ENCODE measurements at regions not wholly inside any gene's neighbourhood (a gene's known extent, or its start where the extent isn't known, plus 50 kb on each side); places are given as distances from the start of the nearest gene placed in this dataset.
"Not testable (repeated sequence)": the region's sequence is repeated elsewhere in the genome, so short reads cannot be mapped to it uniquely, and the experiment has no call there.

DNA sequence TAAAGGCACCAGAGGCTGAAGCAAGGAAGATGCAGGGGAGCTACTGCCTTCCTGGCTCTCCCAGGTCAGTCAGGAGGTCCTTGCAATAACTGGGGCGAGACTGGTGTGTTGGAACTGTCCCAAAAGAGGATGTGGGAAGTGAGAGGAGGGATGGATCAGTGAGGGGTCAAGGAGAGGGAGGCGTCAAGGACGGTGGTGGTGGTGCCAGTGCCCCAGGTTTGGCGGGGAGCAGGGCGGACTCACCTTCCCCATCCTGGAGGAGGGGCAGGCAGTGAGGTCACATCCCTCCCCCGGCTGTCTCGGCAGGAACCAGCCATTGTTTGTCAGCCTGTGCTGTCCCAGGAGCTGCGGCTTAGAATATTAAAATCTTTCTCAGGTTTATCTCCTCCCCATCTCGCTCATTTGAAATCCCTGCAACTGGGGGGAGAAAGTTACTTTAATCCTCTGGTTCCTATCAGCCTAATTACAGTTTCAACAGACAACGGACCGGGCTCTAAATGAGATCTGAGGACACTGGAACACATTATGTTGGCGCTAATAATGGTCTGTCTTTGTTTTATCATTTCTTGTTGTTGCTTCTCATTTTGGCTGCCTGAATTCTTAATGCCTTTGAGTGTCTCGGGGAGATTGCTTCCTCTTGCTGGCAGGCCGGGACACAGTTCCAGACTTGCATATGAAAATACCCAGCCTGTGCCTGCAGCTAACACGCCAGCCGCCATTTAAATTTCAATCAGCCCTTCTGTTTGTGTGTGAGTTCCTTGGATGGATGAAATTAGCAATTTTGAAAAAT lies 387.5 kb downstream of the RPS24 start:
- no peak for DNase-seq

DNA sequence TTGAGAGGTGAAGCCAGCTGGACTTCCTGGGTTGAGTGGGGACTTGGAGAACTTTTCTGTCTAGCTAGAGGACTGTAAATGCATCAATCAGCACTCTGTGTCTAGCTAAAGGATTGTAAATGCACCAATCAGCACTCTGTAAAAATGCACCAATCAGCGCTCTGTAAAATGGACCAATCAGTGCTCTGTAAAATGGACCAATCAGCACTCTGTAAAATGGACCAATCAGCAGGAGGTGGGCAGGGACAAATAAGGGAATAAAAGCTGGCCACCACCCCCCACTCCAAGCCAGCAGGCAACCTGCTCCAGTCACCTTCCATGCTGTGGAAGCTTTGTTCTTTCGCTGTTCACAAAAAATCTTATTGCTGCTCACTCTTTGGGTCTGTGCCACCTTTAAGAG lies 390.4 kb downstream of the RPS24 start:
- not testable (repeated sequence) for DNase-seq

DNA sequence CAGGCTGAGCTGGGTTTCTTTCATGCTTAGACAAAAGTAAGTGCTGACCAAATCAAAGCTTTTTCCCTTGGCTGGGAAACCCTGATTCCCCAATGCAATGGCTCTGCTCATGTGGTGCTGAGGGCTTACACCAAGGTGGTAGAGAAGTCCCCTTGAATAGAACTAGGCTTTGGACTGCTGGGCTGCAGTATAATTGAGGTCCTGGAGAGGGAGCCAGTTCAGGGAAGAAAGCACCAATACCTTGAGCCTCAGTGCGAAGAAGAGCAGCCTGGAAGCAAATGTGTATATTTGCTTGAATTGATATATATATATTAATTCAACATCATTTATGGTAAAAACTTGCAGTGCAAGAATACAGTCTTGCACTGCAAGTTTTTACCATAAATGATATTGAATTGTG lies 391.1 kb downstream of the RPS24 start:
- no peak for DNase-seq

DNA sequence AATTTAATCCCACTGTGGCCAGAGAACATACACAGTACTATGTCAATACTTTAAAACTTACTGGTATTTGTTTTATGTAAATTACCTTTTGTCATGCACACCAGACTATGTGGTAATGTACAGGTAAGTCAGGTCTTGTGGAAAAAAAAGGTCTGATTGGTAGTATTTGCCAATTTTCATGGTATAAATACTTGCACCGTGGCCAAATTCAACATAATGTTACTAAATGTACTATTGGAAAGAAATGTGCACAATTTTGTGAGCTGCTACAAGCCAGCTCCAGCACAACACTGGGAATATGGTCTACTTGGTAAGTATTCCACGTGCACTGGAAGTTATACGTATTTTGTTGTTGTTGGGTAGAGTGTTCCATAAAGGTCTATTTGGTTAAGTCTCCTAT lies 392.5 kb downstream of the RPS24 start:
- DNase-seq = no peak

DNA sequence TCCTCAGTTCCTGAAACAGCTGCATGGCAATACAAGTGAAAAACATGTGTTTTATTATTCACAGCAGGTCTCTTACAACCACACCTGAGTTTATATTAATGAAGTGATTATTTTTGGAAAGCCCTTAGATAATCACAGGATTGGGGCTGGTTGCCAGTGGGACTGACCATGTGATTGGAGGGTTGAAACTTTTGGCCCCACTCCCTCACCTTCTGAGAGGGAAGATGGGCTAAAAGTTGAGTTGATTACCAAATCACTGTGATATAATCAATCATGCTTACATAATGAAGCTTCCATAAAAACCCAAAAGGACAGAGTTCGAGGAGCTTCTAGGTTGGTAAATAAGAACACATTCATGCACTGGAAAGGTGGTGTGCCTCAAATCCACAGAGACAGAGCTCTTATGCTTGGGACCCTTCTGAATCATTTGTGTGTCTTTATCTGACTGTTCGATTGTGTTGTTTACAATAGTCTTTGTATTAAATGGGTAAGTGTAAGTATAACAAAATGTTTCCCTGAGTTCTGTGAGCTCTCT lies 393.9 kb downstream of the RPS24 start:
- no peak for DNase-seq

DNA sequence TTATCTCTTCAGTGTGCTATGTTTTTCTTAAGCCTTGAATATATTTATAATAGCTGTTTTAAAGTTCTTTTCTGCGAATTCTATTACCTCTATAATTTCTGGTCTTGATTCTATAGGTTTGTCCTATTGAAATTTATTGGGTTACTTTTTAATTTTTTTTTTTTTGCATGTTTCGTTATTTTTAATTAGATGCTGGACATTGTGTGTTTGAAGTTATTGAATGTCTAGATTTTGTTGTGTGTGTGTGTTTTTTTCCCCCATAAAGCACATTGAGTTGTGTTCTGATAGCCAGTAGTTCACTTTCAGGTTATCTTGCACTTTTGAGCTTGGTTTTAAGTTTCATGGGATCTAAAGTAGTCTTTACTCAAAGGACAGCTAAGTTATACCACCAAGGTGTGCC lies 394.9 kb downstream of the RPS24 start:
- no peak for DNase-seq

DNA sequence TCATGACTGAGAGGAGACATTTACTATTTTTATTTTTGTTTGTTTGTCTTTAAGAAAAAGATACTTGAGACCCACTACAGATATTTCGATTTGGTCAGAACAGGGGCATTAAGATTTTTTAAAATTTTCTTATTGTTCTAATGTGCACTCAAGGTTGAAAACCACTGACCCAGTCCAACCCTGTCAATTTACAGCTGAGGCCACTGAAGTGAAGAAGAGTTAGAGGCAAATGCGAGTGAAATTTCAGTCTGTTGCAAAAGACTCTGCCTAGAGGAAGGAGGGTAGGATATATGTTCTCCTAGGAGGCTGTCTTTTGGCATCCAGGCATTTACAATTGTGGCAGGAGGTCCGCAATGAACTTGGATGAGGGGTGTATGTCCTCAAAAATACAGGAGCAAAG lies 396.3 kb downstream of the RPS24 start:
- no peak for DNase-seq

DNA sequence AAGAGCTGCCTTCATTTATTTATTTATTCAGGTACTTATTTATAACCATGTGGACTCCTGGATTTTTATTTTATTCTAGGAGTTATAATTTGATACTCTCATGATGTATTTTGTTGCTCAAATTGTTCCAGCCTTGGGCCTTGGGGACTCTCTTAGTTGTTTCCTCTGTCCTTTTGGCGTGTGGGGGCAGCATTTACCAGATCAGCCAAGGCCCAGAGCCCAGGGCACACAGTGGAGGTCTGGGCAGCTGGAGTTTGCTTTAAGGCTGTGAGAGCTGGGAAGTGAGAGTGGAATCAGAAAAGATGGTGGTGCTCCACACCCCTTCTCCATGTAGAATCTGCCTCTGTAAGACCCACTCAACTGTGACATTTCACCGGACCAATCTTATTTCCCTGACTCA lies 398.9 kb downstream of the RPS24 start:
- no peak for DNase-seq

DNA sequence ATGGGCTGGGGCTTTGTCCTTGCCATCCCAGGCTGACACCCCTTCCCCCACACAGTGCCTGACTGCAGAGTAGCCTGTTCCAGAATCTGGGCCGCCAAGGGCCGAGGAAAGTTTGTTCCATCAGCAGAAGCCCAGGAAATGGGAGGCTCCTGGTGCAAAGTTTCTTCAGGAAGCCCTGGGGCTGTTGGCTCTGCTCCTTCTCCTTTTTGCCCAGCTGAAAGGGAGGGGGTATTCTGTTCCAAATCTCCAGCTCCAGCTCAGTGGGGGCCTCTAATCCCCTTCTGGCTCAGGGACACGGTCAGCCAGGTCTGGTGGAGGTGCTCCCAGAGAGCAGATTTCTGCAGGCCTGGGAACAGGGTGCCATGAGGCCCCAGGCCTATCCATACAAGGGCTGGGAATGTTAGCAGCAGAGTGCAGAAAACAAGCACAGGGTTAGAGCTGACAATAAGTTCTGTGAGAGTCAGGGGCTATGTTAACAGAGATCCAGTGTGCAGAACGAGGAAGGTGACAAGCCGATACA lies 399.5 kb downstream of the RPS24 start:
- DNase-seq = no peak

DNA sequence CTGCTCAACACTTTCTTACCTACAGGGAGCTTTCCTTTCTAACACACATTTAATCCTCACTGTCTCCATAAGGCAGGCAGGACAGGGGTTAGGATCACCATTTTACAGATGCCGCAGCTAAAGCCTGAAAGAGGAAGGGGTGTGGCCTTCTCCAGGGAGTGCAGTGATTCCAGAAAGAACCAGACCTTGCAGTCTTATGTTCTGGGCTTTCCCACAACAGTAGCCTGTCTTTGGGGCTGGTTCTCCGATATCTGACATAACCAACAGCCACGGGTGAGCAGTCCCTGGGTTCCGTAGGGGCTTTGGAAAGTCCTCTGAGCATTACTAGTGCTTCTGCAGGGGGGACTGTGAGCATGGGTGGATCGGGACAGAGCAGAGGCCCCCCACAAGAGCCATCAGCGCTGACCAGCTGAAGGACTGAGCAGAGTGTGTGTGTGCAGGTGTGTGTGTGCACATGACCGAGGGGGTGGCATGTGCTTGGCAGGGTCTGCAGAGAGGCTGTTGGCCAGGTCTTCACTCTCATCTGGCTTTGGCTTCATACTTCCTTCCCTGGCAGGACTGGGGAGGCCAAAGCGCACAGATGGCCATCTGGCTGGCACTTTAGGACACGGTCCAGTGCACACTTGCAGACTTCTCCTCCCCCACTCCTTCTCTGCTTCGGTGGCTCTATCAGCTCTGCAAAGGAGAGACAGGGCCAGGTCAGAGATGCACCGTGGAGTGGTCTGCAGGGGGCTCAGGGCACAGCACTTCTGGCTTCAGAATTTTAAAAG lies 400.3 kb downstream of the RPS24 start:
- peak; percentile 36 for DNase-seq

DNA sequence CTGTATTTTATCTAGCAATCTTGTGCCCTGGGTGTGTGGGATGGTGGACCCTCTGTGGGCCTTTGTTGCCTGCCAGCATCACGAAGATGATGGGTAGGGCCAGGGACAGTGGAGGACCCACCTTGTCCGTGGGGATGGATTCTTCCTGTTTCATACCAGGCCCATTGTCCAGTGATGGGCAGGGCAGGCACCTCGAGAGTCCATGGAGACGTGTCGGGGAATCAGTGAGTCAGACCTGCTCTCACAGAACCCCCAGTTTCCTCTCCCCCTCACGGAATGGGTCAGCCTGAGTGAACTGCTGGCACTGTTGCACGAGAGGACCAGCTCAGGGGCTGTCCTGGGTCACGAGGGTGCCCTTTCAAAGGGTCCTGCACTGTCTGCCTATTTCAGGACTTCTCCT lies 401.2 kb downstream of the RPS24 start:
- DNase-seq = no peak

DNA sequence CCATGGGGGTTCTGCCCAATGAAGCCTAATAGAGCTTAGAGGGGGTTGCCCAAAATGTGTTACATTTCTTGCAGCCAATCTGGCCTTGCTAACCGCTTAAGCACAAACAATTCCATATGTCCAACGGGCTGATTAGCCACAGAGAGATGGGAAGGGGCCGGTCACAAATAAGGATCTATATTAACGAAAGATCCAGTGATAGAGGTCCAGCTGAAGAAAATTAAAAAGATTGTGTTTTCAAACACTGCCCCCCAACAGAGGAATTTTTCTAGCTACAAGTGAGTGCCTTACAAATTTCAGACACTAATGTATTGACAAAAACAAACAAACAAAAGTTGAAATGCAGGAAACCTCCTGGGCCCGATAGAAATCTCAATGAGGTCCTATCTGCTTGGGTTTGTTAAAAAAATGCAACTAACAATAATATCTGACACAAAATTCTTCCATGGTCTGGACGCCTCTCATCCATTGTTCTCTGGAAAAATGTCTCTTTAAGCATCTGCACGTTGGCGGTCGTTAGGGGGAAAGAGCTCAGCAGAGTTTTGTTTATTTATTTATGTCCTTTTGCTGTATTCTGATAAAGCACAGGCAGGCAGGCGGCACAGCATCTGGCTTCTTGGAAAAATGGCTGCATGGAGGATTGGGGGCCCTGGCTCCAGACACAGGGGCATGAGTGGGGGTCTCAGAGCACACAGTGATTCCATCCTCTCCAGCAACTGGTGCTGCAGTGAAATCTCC lies 402.0 kb downstream of the RPS24 start:
- no peak for DNase-seq

DNA sequence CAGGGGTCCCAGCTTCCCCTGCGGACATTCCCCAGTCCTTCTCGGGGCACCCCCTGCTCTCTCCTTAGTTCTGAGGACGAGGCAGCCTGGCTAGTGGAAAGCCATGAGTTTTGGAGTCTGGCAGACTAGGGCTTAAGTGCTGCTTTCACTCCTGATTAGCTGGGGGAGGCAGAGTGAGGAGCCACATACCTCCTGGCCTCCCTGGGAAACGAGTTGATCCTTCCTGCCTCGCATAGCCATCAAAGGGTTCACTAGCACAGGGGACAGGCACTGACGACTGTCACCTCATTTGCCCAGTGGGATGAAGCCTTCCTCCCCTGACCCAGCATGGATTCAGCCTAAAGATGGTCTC lies 402.5 kb downstream of the RPS24 start:
- no peak for DNase-seq

DNA sequence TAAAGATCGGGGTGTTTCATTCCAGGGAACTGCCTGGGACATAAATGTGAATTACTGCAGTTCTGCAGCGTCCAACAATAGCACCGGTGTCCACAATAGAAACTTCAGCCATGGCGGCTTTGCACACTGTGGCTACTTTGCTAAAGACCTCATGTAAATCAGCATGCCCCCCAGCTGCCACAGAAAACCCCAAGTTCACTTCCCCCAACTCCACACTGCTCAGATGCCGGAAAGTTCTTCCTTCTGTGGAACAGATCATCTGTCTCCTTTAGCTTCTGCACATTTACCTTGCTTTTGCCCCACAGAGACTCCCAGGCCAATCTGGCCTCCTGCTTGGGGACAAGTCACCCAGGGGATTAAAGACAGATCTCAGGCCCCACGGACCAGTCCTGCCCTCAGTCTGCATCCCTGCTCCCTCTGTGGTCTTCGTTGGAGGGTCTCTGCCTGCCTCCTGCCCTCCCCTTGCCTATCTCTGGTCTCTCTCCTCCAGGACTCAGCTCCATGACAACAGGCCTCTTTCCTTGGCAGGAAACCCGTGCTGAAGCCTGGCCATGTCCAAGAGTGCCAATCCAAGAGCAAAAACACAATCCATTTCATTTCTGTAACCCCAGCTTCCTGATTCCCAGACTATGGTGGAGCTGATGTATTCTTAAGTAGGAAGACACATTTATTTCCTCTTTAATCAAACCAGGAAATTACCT lies 403.2 kb downstream of the RPS24 start:
- DNase-seq = no peak

DNA sequence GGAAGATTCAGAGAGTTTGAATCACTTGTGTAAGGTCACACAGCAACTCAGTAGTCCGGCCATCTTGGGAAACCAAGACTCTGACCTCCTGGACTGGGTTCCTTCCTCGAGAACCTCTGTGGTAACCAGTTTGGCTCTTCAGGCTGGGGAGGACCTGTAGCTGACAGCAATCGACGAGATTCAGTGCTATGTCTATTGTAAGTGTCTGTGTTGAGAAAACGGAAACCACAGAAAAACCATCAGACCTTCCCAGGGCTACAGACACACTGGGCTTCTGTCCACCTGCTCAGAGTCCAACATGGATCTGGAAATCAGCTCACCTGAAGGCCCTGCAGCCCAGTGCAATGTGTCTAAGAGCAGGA lies 403.7 kb downstream of the RPS24 start:
- DNase-seq = no peak

DNA sequence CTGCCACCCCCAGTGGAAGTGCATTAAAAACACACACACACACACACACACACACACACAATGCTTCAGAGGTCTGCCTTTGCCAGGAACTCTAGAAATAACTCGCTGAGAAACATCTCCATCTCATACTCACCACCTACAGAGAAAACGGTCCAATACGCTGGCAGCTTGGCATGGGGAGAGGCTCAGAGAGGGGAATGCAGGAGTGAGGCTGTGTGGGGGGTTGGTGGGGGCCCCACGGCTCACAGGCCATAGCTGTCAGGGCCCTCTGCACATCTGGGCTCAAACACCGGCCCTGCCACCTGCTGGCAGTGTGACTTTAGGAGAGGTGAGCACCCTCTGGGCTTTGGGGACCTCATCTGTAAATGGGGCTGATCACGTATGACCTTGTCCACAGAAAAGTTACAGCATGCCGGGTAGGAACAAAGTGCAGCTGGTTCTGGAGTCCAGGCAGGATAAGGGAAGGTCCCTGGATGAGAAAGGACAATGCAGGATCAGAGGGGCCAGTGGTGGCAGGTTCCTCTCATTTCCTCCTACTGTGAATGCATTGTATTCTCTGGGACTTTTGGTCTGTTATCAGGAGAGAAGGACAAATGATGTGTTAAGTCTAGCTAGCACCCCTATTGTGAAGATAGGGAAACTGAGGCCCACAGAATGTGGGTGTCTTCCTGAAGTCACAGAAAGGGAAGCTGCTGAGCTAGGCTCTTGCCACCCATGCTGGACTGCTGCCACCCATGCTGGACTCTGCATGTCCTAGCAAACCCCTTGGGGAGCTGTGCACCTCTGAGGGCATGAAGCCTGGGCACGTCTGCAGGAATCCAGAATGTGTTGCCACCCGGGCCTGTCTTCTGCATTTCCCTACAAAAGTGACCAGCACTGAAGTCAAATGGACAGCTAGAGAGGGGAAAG lies 404.6 kb downstream of the RPS24 start:
- no peak for DNase-seq

DNA sequence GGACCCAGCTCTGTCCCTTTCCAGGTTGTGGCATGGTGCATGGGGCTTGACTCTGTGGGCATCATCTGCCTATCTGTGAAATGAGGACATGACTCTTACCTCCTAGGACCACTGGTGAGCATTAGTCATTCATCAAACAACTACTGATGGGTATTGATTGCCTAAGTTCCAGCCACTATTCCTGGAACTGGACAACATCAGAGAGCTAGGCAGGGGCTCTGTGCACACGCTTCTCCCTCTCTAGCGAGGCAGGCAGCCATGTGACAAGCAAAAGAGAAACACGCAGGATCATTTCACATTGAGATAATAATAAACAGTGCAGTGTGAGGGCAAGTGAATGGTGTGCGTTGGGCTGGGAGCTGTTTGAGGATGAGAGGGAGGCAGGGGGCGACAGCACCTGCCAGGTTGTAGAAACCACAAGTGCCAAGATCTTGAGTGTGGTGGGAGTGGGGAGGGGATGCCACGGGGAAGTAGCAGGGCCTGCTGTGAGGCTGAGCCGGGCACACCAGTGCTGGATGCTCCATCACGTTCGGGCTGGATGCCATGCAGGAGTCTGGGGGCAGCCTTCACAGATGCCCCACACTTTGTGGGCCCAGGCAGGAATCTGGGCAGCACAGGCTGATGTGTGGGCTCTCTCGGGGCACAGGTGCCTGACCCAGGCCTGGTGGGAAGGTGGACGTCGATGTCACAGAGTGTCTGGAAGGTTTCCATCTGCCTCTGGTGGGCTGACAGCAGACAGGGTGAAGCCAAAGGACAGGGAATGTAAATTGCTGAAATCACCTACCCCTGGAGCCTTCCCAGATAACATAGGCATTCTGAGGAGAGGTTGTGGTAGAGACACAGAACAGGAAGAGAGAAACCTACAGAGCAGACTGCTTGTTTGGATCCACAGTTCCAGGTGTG lies 405.5 kb downstream of the RPS24 start:
- no peak for DNase-seq

DNA sequence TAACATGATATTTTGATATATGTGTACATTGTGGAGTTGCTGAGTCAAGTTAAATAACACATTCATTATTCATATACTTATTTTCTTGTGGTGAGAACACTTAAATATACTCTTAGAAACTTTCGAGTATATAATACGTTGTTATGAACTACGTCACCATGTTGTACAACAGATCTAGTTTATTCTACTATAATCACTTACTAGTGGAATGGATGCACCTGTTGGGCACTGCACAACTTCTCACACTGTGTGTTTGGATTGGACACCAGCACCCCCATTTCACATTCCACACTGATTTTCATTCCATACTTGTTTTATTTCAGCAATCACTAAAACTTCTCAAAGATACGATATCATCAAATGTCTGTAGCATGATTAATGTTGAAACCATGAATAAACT lies 407.3 kb downstream of the RPS24 start:
- DNase-seq = no peak

DNA sequence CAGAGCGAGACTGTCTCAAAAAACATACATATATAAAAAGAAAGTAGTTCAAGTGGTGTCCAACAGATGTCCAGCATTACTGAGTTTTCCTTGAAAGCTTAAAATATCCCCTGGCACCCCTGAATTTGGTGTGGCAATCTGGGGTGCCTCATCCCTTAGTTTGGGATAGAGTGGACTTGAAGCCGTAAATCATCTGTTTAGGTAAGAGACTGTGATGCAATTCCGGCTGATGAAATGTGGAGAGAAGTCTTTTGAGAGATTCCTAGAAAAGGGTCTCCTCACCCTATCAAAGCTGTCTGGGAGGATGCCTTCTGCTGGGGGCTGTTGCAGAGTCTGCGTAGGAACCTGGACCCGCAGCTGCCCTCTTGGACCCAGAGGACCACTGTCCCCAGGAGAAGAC lies 408.0 kb downstream of the RPS24 start:
- no peak for DNase-seq

DNA sequence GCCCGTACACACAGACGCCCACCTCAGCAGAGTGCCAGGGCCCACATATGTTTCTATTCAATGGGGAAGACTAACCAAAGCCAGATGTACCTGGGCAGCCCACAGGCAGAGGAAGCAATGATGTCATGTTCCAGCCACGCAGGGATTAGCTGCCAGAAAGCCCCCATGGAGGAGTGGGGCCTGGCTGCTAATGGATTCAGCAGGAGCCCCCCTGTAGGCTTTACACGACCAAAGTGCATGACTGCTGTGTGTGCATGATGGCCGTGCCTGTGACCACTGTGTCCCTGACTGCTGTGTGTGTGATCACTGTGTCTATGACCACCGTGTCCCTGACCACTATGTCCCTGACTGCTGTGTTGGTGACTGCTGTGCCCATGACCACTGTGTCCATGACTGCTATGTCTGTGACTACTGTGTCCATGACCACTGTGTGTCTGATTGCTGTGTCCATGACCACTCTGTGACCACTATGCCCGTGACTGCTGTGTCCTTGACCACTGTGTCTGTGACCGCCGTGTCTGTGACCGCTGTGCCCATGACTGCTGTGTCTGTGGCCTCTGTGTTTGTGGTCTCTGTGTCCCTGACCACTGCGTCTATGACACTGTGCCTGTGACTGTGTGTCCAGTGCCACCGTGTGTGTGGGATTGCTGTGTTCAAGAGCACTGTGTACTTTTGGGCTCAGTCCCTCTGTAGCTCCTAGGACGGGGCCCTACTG lies 409.3 kb downstream of the RPS24 start:
- DNase-seq = no peak
